Fibroblast of lung (primary cell): ENCODE measurements at regions not wholly inside any gene's neighbourhood (a gene's known extent, or its start where the extent isn't known, plus 50 kb on each side); places are given as distances from the start of the nearest gene placed in this dataset.

ENCODE experiments used
- EZH2 ChIP-seq: IDR thresholded peaks from 2 replicates; pipeline ENCODE4 v1.5.1; 2012; ENCODE audit warnings: low read length, control low read depth, mild to moderate bottlenecking; ENCODE audit errors: missing control alignments
- TF ChIP-seq, protein P1 (sequence below), 2 donors: IDR thresholded peaks in 1 of 2; conservative IDR thresholded peaks in 1 of 2; 1 replicate in 1 of 2; 2 replicates in 1 of 2; pipeline ENCODE4 v1.5.1; 2011 to 2012; ENCODE audit warnings: low read length in 2 of 2, control low read depth in 1 of 2, inconsistent platforms in 1 of 2, low read depth in 1 of 2, mild to moderate bottlenecking in 1 of 2

DNA sequence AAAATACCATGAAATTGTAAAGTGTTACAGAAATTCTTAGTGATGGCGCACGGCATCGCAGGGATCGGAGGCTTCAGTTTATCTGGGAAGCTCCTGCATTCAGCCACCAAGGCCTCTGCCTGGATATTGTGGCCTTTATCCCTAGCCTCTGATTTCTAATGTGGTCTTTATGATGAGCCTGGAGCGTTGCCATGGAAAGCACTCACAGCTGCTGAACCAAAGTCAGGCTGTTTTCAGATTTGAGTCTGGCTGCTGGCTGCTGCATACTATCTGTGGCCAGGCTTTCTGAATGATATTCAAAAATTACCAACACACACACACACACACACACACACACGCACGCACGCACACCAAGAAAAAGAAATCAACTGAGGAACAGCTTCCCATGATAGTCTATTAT lies 101.1 kb upstream of the ZNF366 start:
- TF ChIP-seq, protein P1, sequence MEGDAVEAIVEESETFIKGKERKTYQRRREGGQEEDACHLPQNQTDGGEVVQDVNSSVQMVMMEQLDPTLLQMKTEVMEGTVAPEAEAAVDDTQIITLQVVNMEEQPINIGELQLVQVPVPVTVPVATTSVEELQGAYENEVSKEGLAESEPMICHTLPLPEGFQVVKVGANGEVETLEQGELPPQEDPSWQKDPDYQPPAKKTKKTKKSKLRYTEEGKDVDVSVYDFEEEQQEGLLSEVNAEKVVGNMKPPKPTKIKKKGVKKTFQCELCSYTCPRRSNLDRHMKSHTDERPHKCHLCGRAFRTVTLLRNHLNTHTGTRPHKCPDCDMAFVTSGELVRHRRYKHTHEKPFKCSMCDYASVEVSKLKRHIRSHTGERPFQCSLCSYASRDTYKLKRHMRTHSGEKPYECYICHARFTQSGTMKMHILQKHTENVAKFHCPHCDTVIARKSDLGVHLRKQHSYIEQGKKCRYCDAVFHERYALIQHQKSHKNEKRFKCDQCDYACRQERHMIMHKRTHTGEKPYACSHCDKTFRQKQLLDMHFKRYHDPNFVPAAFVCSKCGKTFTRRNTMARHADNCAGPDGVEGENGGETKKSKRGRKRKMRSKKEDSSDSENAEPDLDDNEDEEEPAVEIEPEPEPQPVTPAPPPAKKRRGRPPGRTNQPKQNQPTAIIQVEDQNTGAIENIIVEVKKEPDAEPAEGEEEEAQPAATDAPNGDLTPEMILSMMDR (conservative IDR thresholded peaks at IDR 0.05 in 1 of 2, IDR thresholded peaks at IDR 0.05 in 1 of 2; ENCODE audit: low read depth in 1 of 2, low read length in 2 of 2), result no peak
- TF ChIP-seq EZH2, result no peak
